ENCODE measurements at regions not wholly inside any gene's neighbourhood (a gene's known extent, or its start where the extent isn't known, plus 50 kb on each side); places are given as distances from the start of the nearest gene placed in this dataset.

DNA sequence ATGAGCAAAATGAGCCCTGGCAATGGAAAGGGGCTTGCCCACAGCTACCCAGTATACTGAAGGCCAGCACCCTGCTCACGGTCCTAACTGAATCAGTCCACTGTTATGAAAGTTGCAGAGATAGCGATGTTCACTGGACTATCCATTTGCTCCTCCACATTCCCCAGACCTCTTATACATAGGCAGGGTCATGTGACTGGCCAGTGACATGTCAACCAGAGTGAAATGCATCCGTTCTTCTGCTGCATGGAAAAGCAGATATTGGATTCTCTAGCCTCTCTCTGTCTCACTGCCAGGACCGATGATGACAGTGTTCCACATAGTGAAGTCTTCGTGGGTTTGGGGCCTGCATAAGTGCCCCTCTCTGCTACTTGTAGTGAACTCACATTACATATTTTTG, 503.4 kb downstream of the RPS24 start:
- no peak overlapping the region for H3K27ac ChIP-seq
- DNase-seq (ENCODE audit: low read depth, low spot score): no peak

DNA sequence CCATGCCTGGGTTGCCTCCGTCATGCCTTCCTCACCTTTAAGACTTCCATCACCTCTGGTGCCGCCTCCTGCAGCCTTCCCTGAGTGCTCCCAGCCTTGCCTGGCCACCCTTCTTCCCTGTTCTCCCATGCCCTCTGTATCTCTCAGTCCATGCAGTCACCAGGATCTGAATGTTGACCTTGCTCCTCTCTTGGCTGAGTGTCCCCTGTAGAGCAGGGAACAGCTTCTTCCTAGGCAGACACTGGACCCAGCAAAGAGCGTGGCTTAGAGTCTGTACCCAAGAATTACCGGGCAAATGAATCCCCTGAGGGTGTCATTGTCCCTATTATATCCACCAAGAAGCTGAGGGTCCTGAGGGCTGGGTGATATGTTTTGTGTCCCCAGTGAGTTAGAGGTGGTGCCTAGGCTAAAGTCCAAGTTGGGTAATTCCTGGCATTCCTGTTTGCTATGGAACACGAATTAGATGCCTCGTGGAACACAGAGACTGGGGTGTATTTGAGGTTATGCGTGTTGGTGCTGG, 505.6 kb downstream of the RPS24 start:
- no peak for DNase-seq (ENCODE audit: low read depth, low spot score)
- H3K27ac ChIP-seq: no peak overlapping the region

DNA sequence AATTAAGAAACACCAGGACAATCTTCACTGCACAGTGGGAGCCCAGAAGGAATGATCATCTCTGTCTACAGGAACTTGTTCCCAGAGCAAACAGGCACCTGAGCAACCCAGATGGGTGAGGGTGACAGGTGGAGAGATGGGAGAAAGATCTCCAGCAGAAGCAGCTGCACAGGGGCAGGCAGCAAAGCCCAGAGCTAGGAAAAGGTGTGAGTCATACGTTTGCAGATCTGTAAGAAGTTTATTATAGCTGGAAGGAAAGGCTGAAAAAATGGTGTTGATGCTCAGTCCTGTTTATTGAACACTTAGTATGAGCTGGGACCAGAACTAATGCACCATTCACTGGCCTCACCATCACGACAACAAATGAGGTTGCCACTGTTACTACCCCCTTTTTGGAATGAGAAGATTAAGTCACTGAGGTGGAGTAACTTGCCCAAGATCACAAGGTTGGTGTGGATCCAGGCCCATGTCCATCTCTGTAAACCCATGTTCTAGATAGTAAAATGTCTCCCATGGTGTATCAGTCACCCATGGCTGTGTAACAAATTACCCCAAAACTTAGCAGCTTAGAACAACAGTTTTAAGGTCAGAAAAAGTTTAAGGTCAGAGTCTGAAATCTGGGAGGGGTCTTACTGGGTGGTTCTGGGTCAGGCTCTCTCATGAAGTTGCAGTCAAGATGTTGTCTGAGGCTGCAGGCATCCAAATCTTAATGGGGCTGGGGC, 506.9 kb downstream of the RPS24 start:
- no peak for DNase-seq (ENCODE audit: low read depth, low spot score)
- H3K27ac ChIP-seq: no peak overlapping the region

DNA sequence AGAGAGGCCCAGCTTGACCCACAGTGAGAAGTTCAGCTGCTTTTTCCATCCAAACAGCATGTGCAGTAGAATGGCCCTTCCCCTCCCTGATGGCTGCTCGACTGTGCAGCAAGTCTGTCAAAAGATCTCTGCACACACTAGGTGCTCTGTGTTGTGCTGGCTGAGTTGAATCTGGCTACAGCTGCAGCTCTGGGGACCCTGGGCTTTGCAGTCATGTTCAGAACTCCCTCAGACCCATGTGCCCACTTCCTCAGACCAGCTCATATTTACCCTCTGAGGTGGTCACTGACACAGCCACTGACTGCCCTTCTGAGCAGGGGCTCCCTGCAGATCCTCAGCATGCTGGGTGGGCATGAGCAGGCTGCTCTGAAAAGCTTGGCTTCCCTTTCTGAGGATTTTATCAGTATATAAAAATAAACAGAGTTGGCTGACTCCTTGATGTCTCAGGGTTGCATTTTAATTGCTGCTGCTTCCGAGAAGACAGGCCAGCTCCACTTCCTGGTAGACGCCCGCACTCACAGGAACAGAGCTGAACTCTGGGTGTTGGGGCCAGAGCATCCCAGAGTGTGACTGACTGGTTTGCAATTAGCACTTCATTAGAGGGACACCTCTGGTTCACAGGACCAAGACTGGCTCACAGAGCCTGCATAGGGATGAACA, 507.9 kb downstream of the RPS24 start:
- no peak overlapping the region for H3K27ac ChIP-seq
- no peak for DNase-seq (ENCODE audit: low read depth, low spot score)

DNA sequence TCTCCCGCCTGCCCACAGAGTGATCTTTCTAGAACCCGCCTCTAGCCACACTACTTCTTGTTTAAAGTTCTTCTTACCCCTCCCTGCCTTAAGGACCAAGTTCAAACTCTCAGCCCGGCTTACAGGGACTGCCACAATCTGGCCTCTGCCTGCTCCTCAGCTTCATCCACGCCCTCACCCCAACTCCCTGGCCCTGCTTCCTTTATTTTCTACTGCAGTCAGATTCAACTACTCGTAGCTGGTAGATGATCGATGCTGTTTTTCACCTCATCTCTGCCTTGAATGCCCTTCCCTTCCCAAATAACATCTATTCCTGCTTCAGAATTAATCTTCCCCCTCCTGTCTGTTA, 508.5 kb downstream of the RPS24 start:
- DNase-seq (ENCODE audit: low read depth, low spot score): no peak
- H3K27ac ChIP-seq: no peak overlapping the region

DNA sequence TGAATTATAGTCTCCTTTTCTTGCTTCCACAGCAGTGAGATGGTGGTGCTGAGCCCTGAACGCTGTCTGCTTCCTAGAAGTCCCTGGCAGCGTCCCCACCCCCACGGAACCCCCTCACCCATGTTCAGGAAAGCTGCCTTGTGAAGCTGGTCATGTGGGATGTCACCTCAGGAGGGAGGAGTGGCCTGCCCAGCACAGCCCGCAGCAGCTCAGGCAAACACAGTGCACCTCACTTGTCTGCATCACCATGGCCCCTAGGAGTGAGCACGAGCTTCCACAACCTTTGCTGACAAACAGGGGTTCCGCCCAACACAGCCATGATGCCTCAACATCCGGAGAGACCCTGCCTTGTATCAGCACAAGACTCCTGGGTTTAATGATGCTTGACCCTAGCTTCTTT, 508.9 kb downstream of the RPS24 start:
- DNase-seq (ENCODE audit: low read depth, low spot score): no peak
- H3K27ac ChIP-seq: no peak overlapping the region

DNA sequence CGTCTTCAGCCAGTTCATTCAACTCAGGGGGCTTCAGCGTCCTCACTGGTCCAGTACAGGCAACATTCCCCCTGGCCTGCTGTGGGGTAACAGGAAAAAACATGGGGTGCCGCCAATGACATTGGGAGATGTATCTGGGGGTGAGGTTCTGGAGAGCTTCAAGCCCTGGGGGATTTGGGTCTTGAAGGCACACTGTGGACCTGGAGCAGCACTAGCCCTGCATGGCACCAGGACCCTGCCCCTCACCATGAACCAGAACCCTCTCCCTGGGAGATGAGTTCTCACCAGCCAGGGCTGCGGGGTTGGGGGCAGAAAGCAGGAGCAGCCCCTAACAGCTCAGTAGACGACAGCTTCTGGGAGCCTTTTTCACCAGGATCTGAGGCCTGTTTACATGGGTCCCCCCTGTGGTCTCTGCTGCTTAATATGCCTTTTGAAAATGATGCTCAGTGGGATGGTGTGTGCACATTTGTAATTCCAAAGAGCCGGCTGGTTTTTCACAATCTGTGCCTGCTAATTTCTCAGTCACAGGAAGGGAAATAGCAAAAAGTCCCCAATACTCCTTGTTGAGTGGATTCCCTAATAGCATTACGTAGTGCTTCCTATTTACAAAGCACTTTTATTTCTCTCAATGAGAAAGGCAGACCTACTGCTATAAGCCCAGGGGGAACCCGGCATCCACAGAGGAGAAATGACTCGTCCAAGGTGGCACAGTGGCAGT, 509.5 kb downstream of the RPS24 start:
- no peak for DNase-seq (ENCODE audit: low read depth, low spot score)
- H3K27ac ChIP-seq: no peak overlapping the region

DNA sequence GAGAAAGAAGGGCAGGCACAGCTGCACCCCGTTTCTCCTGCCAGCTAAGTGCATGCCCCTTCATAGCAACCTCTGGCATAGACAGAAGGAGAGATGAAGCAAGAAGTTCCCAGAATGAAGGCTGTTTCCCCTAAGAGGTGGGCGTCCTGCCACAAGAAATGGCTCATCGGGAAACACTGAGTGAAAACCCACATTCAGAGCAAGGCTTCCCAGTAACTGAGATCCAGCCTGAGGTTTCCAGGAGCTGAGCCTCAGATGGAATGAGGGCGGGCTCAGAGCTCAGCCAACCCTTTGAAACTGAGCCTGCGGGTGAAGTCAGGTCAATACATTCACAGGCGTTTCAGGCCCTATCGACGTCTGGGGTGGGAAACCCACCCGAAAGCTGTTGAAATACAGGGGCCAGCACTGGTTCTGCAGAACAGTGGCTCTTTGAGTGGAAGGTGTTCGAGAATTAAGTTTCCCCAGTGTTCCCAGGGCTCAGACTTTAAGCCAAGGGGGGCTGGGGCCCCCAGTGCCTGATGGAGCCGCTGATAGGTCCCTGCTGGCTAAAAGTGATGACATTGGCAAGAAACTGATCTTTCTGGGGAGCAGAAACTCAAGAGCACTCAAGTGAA, 510.2 kb downstream of the RPS24 start:
- no peak for DNase-seq (ENCODE audit: low read depth, low spot score)
- H3K27ac ChIP-seq: no peak overlapping the region

DNA sequence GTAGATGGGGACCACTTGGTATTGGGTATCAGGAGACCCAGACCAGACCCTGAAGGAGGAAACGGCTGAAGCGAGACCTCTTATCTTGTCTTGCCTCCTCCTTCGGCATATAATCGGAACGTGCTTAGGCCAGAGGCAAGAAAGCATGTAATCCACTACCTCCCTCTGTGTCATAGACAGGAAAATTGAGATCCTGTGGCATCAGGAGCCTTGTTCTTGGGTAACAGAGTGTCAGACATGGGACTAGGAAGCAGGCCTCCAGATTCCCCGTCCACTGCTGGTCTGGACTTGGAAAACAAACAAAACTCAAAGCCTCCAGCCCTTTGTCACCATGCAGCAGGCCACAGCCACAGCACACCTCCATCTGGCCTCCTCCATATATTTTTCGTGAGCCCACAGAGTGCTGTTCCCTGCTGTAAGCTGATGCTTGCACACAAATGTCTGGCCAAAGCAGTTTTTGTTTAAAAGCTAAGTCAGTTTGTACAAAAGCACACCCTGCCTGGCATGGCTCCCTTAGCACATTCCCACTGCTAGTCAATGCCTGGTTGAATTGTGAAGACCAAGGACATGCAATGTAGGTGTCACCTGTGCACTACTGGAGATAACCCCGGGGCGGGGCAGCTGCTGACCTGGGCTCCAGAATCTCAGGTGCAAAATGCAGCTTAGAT, 510.9 kb downstream of the RPS24 start:
- no peak overlapping the region for H3K27ac ChIP-seq
- no peak for DNase-seq (ENCODE audit: low read depth, low spot score)

DNA sequence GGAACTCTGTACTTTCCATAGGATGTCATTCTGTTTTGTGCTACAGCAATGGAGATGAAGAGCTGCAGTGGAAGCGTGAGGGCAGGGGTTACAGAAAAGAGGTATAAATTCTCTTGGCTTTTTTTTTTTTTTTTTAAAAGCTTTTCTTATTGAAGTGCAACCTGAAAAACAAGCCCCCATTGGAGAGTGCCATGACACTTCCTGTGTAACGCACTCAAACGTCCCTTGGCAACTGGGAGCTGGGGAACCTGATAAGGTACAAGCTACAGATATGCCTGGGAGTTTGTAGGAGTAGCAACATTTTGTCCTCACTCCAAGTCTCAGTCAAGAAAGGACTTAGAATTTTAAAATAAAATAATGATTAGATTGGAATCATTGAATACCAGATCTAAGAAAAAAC, 512.1 kb downstream of the RPS24 start:
- DNase-seq (ENCODE audit: low read depth, low spot score): no peak
- H3K27ac ChIP-seq: no peak overlapping the region

DNA sequence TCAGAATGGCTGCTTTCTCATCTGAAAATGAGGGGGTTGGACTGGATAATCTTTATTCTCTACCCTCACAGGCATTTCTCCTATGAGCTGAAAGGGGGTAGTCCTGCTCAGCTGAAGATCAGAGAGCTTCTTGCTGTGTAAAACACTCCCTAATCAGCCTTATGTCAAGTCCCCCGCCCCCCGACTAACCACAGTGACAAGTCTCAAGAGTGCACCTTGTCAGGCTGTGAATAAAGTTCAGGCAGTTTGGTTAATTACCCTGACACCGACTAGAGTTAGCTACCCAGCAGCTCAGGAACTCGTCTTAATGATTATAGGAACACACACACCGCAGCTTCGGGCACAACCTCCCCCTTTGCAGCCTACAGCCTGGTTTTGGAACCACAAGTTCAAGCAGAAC, 513.7 kb downstream of the RPS24 start:
- no peak for DNase-seq (ENCODE audit: low read depth, low spot score)
- H3K27ac ChIP-seq: no peak overlapping the region

DNA sequence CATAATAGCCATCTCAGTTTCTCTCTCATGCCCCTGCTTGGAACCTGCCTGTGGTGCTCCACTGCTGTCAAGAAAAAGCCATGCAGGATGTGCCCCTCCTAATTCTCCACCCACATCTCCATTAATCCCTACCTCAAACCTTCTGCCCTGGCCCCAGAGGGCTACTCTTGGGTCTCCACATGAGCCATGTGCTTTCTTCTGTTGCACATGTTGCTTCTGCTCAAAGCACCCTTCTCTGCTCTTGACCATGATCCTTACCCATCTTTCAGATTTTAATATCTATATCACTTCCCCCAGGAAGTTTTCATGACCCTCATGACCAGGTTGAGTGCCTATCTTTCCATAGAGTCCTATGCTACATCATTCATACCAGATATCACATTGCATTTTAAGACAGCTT, 514.2 kb downstream of the RPS24 start:
- H3K27ac ChIP-seq: no peak overlapping the region
- DNase-seq (ENCODE audit: low read depth, low spot score): no peak

DNA sequence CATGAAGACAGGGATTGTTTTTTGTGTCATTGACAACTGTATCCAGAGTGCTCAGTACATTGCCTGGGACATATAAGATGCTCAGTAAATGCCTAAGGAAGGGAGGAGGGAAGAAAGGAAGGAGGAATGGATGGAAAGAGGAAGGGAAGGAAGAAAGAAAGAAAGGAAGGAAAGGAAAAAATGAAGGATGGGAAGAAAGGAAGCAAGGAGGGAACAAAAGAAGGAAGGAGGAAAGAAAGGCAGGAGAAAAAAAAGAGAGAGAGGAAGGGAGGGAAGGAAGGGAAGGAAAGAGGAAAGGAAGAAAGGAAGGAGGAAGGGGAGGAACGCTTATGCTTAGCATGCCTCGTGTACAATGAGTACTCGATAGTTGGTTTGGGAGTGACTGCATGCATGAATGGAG, 514.7 kb downstream of the RPS24 start:
- no peak overlapping the region for H3K27ac ChIP-seq
- DNase-seq (ENCODE audit: low read depth, low spot score): no peak

DNA sequence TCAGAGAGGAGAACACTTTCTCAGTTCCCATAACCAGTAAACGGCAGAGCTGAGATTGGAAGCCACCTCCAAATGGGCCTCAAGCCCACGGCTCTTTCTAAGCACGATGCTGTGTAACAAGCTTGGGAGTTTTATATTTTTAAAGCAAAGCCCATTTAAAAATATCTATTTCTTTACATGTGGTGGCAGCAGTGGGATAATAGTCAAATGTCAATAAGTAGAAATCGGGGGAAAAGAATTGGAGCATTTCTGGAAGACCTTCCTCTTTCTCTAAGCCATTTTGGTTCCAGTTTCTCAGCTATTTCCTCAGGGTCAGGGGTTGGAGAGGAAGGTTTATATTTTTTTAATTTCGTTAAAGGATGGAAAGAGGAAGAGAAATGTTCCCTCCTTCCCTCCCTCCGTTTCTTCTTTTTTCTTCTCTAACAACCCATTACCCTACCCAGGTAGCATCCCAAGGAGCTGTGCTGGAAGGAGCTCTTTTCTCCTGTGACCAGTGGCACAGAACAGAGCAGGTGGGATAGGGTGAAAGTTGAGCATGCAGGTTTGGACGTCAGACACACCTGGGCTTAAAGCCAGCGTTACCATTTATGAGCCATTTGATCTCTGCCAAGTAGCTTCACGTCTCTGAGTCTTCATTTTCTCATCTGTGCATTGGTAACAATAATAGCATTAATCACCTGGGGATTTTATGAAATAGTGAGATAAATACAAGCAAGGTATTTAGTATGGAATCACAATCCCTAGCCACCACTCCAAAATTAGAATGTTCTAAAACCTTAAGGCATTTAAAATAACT, 515.7 kb downstream of the RPS24 start:
- no peak for DNase-seq (ENCODE audit: low read depth, low spot score)
- no peak overlapping the region for H3K27ac ChIP-seq

DNA sequence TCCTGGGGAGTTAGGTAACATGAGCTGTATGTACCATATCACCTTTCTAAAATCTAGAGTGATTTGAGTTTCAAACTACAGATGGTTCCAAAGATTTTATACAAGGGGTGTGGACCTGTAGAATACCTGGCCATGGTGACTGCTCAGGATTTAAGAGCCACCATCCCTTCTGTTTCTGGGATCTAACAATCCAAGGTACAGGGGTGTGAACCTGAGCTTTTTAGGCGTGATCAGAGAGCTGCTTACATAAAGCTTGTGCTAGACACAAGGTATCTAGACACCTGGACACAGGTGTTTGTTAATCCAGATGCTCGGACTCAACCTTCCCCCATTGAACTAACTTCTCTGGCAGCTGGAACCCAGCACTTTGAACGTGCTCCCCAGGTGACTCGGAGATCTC, 516.4 kb downstream of the RPS24 start:
- no peak for DNase-seq (ENCODE audit: low read depth, low spot score)
- no peak overlapping the region for H3K27ac ChIP-seq

DNA sequence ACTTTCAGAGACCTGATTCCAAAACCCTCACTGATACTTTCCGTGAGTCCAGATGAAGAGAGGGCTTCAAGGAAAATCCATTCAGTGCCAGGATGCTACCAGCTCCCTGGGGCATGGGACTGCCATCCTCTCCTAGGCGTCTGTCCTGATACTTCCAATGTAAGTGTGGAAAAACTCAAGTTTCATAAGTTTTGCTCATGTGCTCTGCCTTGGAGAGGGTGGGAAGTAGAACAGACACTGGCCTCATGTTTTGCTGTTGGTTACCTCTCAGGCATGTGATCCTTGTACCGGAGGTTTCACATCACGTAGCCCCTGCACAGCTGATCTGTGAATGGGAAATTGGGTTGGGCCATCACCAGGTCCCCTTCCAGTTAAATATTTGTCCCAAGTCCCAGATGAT, 517.1 kb downstream of the RPS24 start:
- no peak overlapping the region for H3K27ac ChIP-seq
- no peak for DNase-seq (ENCODE audit: low read depth, low spot score)

DNA sequence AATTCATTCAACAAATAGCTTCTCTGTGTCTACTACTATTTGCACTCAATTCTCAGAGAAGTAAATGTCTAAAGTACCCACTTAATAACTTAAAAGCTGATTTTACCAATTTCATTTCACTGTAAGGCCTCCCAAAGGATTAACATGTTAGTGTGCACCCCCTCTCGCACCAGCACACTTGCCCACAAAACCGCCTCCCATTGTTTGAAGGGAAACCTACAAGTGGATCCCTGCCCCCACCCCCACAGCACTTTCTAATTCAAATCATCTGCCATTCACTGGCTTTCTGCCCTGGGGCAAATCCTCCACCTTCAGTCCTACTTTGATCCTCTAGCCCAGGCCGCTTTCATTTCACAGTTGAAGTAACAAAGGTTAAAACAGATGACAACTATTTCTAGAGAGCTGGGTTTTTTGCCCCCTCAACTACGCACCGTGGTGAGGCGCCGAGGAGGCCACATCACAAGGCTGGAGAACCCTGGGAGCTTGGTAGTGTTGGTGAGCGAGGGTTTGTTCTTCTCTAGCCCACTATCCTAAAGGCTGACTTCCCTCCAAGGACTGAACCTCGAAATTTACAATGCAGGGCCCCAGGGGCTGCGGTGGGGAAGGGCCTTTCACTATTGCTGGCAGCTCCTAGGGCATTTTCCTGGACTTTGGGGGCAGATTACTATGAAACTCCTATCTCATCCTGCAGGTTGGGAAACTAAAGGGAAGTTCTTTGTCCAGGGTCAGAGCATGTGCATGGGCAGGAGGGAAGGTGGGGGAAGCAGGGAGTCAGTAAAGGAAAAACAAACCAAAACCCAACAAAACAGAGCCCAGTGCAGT, 517.4 kb upstream of the ZMIZ1 start:
- DNase-seq (ENCODE audit: low read depth, low spot score): no peak

DNA sequence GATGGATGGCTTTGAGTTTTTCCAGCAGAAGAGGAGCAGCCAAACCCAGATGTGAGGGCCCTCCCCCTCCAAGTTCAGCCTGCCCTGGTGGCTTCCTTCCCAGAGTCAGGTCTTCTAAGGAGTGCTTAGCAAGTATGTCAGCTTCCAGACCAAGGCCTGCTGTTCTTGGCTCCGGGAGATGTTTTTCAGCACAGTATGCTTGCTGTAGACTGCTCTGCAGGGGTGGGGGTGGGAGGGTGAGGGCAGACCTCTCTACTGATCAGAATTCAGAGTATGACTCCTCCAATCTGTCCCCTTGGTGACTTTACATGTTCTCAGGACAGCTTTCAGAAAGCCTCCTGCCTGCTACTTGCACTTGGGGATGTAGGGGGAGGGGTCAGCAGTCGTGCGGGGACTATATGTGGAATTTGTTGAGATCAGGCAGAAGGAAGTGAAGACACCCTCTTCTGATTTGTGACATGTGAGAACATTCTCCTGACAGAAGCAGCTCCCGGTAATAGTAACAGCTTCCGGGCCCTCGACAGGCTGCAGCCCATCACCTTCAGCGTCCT, 516.4 kb upstream of the ZMIZ1 start:
- H3K27ac ChIP-seq: no peak overlapping the region
- DNase-seq (ENCODE audit: low read depth, low spot score): no peak

More for the DNA sequence above, 517.4 kb upstream of the ZMIZ1 start:
- no peak overlapping the region for H3K27ac ChIP-seq

DNA sequence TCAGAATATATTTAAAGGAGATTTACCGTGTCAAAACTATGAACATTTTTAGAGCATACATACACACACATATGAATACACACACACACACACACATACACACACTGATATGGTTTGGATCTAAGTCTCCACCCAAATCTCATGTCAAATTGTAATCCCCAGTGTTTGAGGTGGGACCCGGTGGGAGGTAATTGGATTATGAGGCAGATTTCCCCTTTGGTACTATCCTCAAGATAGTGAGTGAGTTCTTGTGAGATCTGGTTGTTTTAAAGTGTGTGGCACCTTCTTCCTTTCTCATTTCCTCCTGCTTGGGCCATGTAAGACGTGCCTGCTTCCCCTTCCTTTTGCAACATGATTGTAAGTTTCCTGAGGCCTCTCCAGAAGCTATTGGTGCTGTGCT, 515.0 kb upstream of the ZMIZ1 start:
- no peak for DNase-seq (ENCODE audit: low read depth, low spot score)
- no peak overlapping the region for H3K27ac ChIP-seq
